Nephron (organoid): ENCODE measurements at regions not wholly inside any gene's neighbourhood (a gene's known extent, or its start where the extent isn't known, plus 50 kb on each side); places are given as distances from the start of the nearest gene placed in this dataset.
A peak's percentile ranks its signal among the peaks of the same experiment; 100 is the strongest.

Experiments
- H3K27ac Mint-ChIP-seq, 3 experiments: 2 replicates each; pipeline ENCODE4 v1.8.0; 2020; ENCODE audit warnings: mixed read lengths in 3 of 3, mild to moderate bottlenecking in 2 of 3, moderate library complexity in 1 of 3
- H3K27me3 Mint-ChIP-seq: 2 replicates; pipeline ENCODE4 v1.8.0; 2021; ENCODE audit warnings: low read depth, mild to moderate bottlenecking, moderate library complexity, mixed read lengths
- H3K36me3 Mint-ChIP-seq: 2 replicates; pipeline ENCODE4 v1.8.0; 2020; ENCODE audit warnings: low read depth, mixed read lengths
- H3K4me1 Mint-ChIP-seq: 2 replicates; pipeline ENCODE4 v1.8.0; 2020; ENCODE audit warnings: mixed read lengths
- H3K4me3 Mint-ChIP-seq, 3 experiments: 2 replicates each; pipeline ENCODE4 v1.8.0; 2020; ENCODE audit warnings: mild to moderate bottlenecking in 3 of 3, mixed read lengths in 3 of 3, moderate library complexity in 2 of 3
- H3K9me3 Mint-ChIP-seq: 2 replicates; pipeline ENCODE4 v1.8.0; 2020; ENCODE audit warnings: mixed read lengths
- CTCF ChIP-seq, 3 experiments: fragments of 200-600 bp; sonication (generic); IDR thresholded peaks; one replicate each; pipeline ENCODE4 v1.5.0; 2021; ENCODE audit warnings: antibody characterized with exemption in 3 of 3; ENCODE audit not compliant: unreplicated experiment in 3 of 3

DNA sequence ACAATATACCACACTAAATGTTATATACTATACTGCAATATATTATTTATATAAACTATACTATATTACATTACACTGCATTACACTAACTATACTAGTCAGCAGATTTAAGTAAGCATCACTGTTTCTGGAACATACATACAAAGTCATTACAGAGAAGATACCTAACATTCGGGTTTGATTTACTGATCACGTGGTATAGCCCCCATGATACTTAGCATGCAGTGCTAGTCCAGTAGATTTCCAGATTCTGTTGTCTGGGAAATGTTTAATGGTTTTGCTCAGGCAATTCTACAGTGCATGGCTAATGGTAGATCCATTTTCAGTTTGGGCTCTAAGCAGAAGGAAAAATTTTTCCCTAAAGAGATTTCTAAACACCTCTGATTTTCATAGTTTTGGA lies 403.7 kb upstream of the TMTC1 start:
- Mint-ChIP-seq H3K9me3 (peaks cover 4% of the 10 kb centered on the region), H3K27ac (no peak overlapping the region), H3K36me3 (no peaks in the 10 kb centered on the region), H3K4me3 (no peak overlapping the region), H3K4me1 (peaks cover 5% of the 10 kb centered on the region), H3K27me3 (peaks cover 7% of the 10 kb centered on the region)
- no peak for TF ChIP-seq CTCF (IDR thresholded peaks at IDR 0.05; ENCODE audit: unreplicated experiment in 3 of 3)

GRCh38 chr12:30181334-30181733 lies 397.6 kb upstream of the TMTC1 start:
- no peak for TF ChIP-seq CTCF (IDR thresholded peaks at IDR 0.05; ENCODE audit: unreplicated experiment in 3 of 3)
- H3K36me3 Mint-ChIP-seq = peaks cover 4% of the 10 kb centered on the region
- no peak overlapping the region for H3K4me3 Mint-ChIP-seq
- H3K9me3 Mint-ChIP-seq = peaks cover 12% of the 10 kb centered on the region
- H3K27me3 Mint-ChIP-seq = no peaks in the 10 kb centered on the region
- H3K4me1 Mint-ChIP-seq = peaks cover 13% of the 10 kb centered on the region
- H3K27ac Mint-ChIP-seq = peak overlapping the region in 1 of 3 experiments; percentile 38

- Mint-ChIP-seq H3K9me3 (peaks cover 12% of the 10 kb centered on the region), H3K27ac (no peak overlapping the region), H3K36me3 (peaks cover 4% of the 10 kb centered on the region), H3K4me3 (no peak overlapping the region), H3K27me3 (no peaks in the 10 kb centered on the region), H3K4me1 (peaks cover 13% of the 10 kb centered on the region)
- no peak for TF ChIP-seq CTCF (IDR thresholded peaks at IDR 0.05; ENCODE audit: unreplicated experiment in 3 of 3)
These were observed 396.9 kb upstream of the TMTC1 start for GRCh38 chr12:30180602-30181001.

- H3K27me3 Mint-ChIP-seq = no peaks in the 10 kb centered on the region
These were observed 395.2 kb upstream of the TMTC1 start for GRCh38 chr12:30178916-30179315.

DNA sequence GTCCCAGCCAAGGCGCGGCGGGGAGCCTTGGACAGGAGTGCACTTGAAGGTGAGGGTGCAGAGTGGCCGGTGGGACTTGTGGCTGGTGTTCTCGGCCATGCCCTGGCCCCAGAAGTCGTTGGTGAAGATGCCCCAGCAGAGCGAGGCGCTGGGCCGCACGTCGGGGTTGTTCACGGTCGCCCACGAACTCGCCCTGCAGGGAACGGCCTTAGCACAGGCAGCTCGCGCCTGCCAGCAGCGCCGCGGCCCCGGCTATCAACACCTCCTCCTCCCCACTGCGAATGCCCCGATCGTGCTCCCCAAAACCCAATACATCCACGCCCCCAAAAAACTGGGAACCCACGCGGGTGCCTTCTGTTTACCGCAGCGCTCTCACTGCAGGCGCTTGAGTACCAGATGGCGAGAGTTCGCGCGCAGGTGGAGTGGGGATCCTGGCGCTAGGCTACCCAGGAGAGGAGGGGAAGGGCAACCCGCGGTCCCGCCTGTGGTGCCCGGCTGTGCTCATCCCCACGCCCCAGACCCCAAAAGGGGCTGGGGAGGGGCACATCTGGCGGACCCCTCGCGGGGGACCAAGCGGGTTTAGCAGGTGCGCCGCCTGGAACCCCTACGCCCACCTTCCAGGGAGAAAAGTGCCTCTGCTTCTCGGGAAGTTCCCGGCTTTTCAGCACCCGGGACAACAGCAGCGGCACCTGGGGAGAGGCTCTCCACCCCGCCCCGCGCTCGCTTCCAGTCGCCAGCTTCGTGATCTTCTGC lies 386.3 kb upstream of the TMTC1 start:
- H3K27ac Mint-ChIP-seq = no peak overlapping the region
- peaks cover 2% of the 10 kb centered on the region for H3K9me3 Mint-ChIP-seq
- no peaks in the 10 kb centered on the region for H3K27me3 Mint-ChIP-seq
- no peaks in the 10 kb centered on the region for H3K36me3 Mint-ChIP-seq
- no peak overlapping the region for H3K4me3 Mint-ChIP-seq
- peaks cover 3% of the 10 kb centered on the region for H3K4me1 Mint-ChIP-seq
- no peak for TF ChIP-seq CTCF (IDR thresholded peaks at IDR 0.05; ENCODE audit: unreplicated experiment in 3 of 3)

More at GRCh38 chr12:30178916-30179315, 395.2 kb upstream of the TMTC1 start:
- Mint-ChIP-seq H3K4me1 (peaks cover 13% of the 10 kb centered on the region), H3K27ac (no peak overlapping the region), H3K9me3 (peaks cover 12% of the 10 kb centered on the region), H3K36me3 (peaks cover 4% of the 10 kb centered on the region), H3K4me3 (no peak overlapping the region)
- TF ChIP-seq CTCF (IDR thresholded peaks at IDR 0.05; ENCODE audit: unreplicated experiment in 3 of 3) = no peak
